GM19239 (cell line): ENCODE measurements at regions not wholly inside any gene's neighbourhood (a gene's known extent, or its start where the extent isn't known, plus 50 kb on each side); places are given as distances from the start of the nearest gene placed in this dataset.
A peak's percentile ranks its signal among the peaks of the same experiment; 100 is the strongest.

Source experiments
- DNase-seq: peaks from one replicate; pipeline ENCODE4 v3.0.0; 2011; ENCODE audit warnings: low spot score; ENCODE audit not compliant: insufficient read length
- FAIRE-seq: peaks from 2 replicates; lab custom pipeline; 2011; peaks lifted over from hg19 to GRCh38; lab: Jason Lieb, UNC

- DNase-seq (no peak), FAIRE-seq (no peak)
Measured at GRCh38 chr14:25226214-25226613, 176.3 kb upstream of the STXBP6 start.

GRCh38 chr14:25222256-25222655 lies 172.3 kb upstream of the STXBP6 start:
- no peak for FAIRE-seq
- no peak for DNase-seq

DNA sequence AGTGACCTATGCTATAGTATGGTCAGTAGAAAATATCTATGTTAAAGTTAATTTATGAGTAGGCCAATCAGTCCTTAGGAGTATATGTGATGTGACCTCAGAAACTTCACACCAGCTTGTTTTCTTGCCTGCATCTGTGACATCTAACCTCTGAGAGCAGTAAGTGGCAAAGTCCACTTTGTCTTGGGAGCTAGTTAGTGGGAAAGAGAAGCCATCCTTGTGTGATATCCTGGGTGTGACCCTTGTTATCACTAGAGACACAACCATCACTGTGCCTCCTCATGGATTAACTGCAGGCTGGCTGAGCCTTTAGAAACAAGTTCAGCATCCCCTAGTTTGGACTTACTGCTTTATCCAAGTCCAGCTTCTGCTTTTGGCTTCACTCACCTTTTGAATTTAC lies 170.6 kb upstream of the STXBP6 start:
- DNase-seq: no peak
- no peak for FAIRE-seq

DNA sequence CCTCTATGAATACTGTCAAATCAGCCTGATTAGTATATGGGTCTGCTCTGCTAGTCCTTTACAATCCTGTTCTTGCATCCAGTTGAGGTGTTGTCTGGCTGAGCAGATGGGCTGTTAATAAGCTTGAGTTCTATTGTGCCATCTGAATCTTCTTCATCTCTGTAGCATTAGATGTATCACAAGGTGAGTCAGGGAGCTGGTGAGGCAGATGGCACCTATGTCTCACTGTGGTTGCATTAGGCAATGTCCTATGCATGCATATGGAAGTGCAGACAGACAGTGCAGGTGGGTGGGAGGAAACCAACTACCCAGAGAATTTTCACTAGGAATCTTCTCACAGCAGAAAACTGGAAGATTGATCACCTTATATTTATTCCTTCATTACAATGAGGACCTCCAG lies 165.7 kb upstream of the STXBP6 start:
- no peak for FAIRE-seq
- no peak for DNase-seq

DNA sequence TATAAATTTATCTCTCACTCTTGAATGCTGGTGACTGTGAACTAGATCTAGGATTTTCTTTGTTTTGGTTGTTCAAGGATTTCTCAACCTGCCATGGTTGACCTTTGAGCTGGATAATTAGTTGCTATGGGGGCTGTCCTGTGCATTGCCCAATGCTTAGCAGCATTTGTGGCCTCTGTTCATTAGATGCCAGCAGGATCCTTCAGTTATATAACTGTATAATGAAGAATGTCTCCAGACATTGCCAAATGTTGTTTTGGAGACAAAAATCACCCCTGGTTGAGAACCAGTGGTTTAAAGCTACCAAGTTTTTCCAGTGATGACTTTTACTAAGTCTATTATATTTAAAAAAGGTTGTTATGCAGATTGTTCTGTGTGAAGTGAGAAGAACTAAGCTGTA lies 147.9 kb upstream of the STXBP6 start:
- DNase-seq (no peak), FAIRE-seq (no peak)

GRCh38 chr14:25180221-25180620 lies 130.3 kb upstream of the STXBP6 start:
- DNase-seq: no peak
- no peak for FAIRE-seq

DNA sequence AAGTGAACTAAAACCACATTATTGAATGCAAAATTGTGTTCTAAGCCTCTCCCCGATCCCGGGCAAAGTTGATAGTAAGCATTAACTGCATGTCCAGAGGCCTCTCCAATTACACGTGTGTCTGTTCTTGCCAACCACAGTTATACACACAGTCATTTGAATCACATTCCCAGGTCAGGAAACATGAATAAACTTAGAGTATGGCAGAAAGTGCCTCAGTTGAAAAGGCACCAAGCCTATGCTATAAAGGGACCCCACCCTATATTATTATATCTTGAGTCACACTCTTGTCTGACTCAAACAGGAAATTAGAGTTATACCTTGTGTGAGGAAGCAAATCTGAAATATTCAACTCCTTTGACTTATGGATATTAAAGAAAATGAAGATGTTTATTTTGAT lies 128.3 kb upstream of the STXBP6 start:
- FAIRE-seq (no peak), DNase-seq (no peak)

DNA sequence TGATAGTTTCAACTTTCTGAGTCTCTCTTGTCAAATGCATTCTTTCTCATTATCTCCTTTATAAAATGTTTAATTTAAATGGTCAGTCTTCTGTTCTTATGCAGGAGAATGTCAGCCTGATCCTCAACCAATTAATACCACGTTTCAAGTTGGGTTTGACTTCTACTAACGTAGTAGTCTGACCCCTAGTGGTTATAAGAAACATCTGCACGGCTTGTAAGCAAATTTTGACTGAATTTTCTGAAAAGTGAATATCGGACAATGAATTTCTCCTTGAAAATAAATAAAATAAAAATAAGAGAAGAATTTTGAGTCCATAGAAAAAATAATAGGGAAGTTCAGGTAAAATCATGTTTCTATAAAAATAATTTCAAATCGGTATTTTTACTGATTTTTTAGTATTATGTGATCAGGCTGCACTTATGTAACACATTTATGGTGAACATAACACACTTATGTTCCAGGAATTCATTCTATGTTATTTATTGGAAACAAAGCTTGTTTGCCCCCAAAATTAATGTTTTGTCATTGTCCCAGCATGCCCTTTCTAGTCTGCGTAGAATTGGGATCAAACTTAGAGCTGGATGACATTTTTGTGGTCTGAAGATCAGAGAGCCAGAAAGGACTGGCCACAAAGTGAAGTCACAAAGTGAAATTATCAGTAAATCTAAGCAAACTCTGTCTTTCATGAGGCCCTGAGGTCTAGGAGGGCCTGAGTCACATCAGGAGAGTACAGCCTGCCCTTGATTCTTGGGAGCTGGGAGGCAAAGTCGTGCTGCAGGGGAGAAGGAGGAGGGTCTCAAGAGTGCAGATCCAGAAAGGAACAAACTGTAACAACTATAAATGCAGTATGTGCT lies 101.2 kb upstream of the STXBP6 start:
- no peak for FAIRE-seq

DNA sequence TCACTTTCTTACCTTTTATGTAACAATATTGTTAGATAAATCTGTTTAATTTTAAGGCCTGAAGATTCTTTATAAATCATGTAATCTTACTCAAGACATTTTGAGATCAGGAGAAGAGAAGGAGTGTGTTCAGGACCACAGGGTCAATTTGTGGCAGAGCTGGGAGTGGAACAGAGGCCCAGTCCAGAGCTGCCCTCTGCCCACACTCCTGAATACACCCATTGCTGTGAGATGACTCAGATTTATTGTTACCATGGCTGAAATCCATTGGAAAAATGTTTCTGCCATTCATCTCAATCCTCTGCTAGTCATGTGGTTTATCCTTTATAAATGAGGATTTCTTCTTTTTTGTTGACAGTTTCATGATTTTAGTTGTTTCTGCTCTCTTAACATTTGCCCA lies 100.5 kb upstream of the STXBP6 start:
- FAIRE-seq (no peak), DNase-seq (no peak)

More for the DNA sequence above, 101.2 kb upstream of the STXBP6 start:
- no peak for DNase-seq

DNA sequence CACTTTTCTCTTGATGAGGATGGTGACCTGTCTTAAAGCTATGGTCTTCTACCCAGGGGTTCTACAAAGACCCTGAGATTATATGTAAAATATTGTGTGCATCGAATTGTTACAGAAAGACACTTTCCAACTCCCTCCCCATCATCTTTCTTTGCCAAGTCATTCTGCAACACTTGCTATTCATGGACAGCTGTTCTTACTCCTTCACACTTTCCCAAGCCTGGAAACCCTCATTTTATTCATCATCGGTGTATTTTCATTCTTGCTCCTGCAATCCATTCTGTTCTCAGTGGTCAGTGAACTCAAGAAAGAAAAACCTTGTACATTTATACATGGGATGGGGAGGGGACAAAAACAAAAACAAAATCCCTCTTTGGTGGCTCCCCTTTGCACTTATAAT lies 90.5 kb upstream of the STXBP6 start:
- DNase-seq (no peak), FAIRE-seq (no peak)

DNA sequence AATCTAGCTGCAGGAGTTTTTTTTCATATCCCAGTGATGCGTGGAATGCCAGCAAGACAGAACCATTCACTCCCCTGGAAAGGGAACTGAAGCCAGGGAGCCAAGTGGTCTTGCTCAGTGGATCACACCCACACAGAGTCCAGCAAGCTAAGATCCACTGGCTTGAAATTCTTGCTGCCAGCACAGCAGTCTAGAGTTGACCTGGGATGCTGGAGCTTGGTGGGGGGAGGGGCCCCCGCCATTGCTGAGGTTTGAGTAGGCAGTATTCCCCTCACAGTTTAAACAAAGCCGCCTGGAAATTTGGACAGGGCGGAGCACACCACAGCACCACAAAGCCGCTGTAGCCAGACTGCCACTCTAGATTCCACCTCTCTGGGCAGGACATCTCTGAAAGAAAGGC lies 86.9 kb upstream of the STXBP6 start:
- FAIRE-seq: no peak
- DNase-seq: no peak

DNA sequence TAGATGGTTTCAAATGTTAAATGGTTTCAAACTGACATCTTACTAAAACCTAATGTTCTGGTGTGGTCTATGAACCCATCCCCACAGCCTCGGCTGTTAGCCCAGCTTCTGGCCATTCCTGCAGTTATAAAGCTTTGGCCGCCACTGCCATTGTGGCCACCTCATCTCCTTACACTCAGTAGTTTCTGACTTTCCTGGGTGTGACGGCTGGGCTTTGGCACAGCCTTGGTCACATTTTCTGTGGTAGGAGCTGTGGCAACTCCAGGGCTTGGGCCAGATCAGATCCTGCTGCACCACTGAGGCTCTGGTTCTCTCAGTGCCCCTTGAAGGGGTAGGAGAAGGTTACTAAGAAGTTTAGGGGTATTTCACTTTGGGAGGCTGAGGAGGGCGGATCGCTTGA lies 84.2 kb upstream of the STXBP6 start:
- no peak for FAIRE-seq

GRCh38 chr14:25132732-25133422 lies 82.9 kb upstream of the STXBP6 start:
- FAIRE-seq (peak; percentile 84), DNase-seq (peak; percentile 37)

More for the DNA sequence above, 84.2 kb upstream of the STXBP6 start:
- DNase-seq: no peak

- no peak for FAIRE-seq
Measured at GRCh38 chr14:25132094-25132493, 82.1 kb upstream of the STXBP6 start.

DNA sequence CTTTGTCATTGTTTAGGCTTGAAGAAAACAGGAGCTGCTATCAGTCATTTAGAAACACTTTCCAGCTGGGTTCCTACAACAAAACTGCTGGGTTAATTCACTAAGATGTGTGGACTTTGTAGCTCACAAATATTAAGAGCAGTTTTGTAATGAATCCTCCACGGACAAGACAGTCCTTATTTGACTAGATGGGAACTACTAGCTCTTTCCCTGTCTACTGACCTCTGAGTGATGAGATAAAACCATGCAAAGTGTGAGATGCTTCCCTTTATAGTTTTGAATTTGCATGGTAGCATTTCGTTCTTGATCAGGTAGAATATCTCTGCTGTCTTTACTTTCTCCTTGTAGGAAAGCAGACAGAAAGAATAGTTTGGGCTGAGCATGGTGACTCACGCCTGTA lies 72.9 kb upstream of the STXBP6 start:
- no peak for FAIRE-seq
- DNase-seq: no peak

More at GRCh38 chr14:25132094-25132493, 82.1 kb upstream of the STXBP6 start:
- DNase-seq: no peak

DNA sequence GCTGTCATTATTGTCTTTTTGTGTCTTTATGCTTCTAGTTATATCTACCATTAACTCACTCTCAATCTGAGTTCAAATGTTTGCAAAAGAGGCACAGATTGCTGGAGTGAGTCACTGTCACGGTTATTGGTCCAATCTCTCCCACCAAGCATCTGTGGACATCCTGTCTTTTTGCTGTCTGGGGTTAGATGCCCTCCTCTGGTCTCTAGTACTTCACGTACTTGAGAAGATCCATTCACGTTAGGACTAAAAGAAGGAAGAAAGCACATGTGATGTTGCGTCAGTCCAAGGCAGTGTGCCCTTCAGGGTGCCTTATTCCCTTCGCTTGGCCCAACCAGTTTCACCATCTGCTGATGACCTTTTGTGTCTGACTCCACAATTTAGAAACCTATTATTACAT lies 72.3 kb upstream of the STXBP6 start:
- FAIRE-seq: no peak
- no peak for DNase-seq

DNA sequence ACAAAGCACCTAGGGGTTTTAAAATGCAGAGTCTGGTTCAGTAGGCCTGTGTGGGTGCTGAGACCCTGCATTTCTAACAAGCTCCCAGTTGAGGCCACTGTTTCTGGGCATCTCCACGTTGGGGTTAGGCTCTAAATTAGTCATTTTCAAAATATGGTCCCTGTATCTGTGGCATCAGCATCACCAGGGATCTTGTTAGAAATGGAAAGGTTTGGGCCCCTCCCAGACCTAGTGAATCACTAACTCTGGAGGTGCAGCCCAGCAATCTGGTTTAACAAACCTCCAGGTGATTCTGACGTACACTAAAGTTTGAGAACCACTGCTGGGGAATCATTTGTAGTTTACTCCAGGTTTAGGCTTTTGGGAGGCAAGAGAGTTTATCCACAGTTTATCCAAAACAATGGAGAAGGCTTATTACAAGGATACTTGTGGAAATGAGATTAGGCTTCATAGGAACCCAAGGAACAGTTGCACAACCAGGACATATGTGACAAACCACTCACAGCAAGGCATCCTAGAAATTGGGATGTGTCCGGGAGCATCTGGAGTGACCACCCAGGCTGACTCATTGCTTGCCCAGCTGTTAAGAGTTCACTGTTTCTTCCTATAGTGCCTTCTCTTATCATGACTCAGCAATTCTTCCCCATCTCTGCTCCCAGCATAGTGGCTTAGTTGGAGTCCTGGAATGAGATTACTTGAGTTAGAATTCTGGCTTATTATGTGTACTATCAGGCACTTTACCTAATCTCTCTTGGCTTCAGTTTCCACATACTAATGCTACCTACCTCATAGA lies 71.6 kb upstream of the STXBP6 start:
- FAIRE-seq (no peak), DNase-seq (no peak)

DNA sequence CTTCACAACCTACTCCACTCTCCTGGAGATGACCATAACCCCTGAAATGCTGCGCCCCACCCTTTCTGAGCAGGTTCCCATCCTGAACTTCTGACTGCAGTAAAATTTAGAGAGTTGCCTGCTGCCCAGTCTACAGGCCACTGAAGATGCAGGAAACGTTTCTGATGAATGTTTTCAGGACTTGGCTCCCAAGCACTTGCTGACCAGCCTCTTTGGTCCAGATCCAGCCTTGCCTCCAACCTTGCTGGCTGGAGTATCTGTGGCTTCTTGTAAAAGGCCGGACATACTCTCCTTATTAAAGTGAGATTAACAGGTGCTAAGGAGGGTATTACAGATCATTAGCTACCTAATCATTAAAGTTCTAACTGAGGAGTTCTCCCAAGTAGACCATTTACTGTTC lies 70.3 kb upstream of the STXBP6 start:
- DNase-seq (no peak), FAIRE-seq (no peak)

- no peak for FAIRE-seq
- DNase-seq: no peak
Measured at GRCh38 chr14:25118671-25119070, 68.7 kb upstream of the STXBP6 start.

- DNase-seq (no peak), FAIRE-seq (no peak)
Measured at GRCh38 chr14:25117342-25117741, 67.4 kb upstream of the STXBP6 start.

GRCh38 chr14:25116607-25117006 lies 66.7 kb upstream of the STXBP6 start:
- DNase-seq: no peak
- FAIRE-seq: no peak
